Activated CD4-positive, alpha-beta T cell treated with anti-CD3 and anti-CD28 coated beads, Interleukin-2, Interleukin-6, amounts not matched to agents 100 ng/mL and 50 ng/mL, durations not matched to agents 16 hours and 8 hours (primary cell): ENCODE measurements at regions not wholly inside any gene's neighbourhood (a gene's known extent, or its start where the extent isn't known, plus 50 kb on each side); places are given as distances from the start of the nearest gene placed in this dataset.
"Not testable (repeated sequence)": the region's sequence is repeated elsewhere in the genome, so short reads cannot be mapped to it uniquely, and the experiment has no call there.

ENCODE experiments used
- DNase-seq: peaks from one replicate; pipeline ENCODE4 v3.0.0-alpha.2; 2020

- no peak for DNase-seq
Measured at GRCh38 chr7:89934101-89934500, 220.2 kb upstream of the STEAP1 start.

- no peak for DNase-seq
Measured at GRCh38 chr7:89943525-89944050, 210.7 kb upstream of the STEAP1 start.

DNA sequence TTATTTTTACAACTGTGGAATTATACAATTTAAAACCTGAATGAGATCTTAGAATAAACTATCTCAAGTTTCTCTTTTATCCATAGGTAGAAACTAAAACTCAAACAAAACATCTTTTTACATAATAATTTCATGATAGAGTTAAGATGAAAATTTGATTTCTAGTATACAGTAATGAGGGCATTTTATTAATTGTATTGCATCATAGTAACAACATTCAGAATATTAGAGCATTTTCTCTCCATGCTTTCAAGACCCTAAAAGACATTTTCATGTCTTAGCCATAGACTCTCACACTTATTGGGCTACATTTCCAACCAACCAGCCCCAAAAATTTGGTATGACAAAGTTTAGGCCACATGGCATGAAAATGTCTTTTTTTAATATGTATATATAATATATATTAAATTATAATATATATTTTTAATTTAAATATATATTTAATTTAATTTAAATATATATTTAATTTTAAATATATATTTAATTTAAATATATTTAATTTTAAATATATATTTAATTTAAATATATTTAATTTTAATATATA is 195.7 kb upstream of the STEAP1 start:
- no peak for DNase-seq

- no peak for DNase-seq
Measured at GRCh38 chr7:89966067-89966664, 188.1 kb upstream of the STEAP1 start.

- DNase-seq: no peak
Measured at GRCh38 chr7:89975577-89975976, 178.7 kb upstream of the STEAP1 start.

GRCh38 chr7:89987665-89988064 is 166.6 kb upstream of the STEAP1 start:
- DNase-seq: no peak

GRCh38 chr7:89988074-89988473 is 166.2 kb upstream of the STEAP1 start:
- no peak for DNase-seq

DNA sequence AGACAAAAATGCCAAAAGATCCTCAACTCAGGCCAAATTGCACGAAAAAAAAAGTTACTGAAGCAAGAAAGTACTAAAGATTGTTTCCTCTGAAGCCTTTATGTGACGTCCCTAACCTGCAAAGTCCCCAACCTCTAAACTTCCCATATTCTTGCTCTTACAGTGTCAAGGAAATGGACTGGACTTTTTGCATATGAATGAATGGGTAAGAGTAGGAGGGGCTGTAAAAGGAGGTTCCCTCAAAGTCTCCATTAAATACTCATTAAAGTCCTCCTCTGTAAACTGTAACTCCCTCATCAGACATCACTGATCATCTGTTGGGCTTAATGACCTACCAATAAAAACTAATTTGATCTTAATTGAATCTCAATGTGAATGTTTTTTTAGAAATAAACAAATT is 164.8 kb upstream of the STEAP1 start:
- no peak for DNase-seq

DNA sequence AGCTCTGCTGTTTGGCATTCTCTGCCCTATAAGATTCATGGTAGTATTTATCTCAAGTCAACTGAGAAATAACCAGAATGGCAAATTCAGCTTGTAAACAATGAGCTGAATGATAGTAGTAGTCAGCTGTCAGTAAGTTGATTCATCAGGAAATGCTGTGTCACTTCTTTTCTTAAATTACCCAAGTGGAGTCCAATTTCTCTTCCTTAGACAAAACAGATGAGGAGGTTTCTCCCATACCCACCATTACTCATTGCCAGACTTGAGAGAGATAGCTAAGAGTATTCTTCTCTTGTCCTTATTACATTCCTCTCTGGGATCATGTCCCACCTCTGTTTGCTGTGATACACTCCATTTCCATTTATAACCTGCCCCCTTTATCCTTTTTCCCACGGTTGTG is 159.8 kb upstream of the STEAP1 start:
- no peak for DNase-seq

DNA sequence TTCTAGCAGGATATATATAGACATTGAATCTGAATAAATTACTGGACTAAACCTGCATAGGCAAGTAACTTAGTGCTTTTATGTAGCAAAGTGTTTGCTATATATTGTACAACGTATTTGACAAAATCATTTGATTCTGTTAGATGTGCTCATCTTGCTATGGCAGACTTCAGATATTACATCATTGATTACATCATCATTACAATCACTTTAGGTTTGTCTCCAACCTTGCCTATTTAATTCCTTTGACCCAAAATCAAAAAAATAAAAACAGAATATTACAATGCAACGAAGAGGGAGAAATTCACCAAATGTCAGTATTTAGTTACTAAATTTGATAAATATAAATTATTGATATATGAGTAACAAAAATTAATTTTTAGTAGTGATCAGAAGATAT is 155.7 kb upstream of the STEAP1 start:
- no peak for DNase-seq

DNA sequence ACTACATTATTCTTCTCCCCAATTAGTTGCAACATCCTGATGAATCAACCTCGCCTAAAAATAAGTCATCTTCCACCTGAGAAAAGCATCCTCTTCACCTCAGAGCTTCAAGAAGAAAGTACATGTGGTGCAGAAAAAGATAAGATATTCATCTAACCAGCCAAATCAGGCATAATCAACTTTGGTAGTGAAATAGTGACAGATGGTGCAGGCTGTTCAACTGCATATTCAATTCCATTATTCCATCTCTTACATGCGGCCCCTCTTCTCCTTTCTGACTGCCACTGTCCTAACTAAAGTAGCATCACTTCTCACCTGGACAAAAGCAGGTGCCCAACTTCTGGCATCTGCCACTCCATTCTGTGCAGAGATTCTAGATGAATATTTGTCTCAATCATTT is 148.4 kb upstream of the STEAP1 start:
- no peak for DNase-seq

- DNase-seq: no peak
Measured at GRCh38 chr7:90007001-90007654, 147.1 kb upstream of the STEAP1 start.

DNA sequence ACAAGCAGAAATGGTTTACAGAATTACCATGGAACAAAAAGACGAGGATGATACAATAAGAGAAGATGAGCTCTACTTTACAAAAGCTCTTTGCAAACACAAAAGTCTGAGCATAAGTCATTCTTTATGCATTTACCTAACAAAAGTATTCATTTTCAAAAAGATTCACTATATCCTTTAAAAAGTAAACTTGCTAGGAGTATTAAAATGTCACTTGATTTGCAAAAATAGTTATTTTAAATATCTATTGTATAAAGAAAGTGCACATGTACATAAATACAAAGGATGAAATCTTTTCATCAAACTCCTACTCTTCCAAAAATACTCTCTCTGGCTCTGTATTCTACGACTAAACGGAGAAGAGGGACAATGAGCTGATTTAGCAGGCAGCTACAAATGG is 146.4 kb upstream of the STEAP1 start:
- no peak for DNase-seq

DNA sequence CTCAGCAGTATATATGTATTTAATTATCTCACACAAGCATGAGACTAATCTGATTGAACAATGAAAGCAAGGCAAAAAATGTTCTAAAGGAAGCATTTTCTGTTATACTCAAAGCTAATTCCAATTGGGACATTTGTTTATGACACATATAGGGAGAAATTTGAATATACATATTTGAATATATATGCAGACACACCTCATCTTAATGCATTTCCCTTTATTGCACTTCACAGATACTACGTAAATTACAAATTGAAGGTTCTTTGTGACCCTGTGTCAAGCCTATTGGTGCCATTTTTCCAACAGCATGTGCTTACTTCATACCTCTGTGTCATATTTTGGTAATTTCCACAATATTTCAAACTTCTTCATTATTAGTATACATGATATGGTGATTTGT is 132.1 kb upstream of the STEAP1 start:
- DNase-seq: no peak

DNA sequence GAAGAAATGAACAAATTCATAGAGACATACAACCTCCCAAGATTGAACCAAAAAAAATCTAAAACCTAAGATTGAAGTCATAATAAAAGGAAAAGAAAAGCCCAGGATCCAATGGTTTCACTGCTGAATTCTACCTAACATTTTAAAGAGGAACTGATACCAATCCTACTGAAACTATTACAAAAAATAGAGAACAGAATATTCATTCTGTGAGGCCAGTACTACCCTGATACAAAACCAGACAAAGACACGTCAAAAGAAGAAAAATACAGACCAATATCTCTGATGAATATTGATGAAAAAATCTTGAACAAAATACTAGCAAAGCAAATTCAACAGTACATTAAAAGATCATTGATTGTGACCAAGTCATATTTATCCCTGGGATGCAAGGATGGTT is 128.5 kb upstream of the STEAP1 start:
- DNase-seq: no peak

DNA sequence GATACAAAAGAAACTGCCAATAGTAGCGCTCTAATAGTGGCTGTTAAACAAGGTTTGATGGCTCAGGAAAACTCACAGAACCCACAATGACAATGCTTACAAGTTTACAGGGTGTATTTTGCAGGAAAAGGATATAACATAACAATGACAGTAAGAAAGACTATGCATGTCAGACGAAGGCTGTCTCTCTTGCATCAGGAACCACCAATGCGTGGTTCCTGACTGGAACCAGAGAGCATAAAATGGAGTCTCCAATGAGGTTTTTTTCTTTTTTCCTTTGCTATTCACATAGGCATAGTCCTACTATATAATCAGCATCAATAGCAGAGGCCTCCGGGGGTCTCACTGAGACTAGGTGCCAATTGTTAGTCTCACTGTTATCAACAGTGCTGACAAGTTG is 120.4 kb upstream of the STEAP1 start:
- DNase-seq: no peak

- DNase-seq: no peak
Measured at GRCh38 chr7:90053094-90053493, 101.2 kb upstream of the STEAP1 start.

DNA sequence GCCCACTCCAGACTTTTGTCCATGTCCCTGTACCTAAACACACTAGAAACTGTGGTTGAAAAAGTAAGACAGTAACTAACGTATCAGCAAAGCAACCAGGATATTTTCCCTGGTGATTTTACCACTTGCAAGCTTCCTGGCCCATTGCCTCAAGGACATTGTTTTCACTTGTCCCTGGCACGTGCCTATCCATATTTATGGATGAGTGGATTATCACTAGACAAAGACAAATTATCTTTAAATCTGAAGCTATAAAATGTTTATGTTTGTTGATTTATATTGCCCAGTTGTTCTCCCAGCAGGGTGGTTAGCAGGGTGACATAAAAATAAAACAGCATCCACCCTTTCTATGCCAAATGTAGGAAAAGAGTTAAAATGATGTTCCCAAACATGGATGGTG is 93.2 kb upstream of the STEAP1 start:
- no peak for DNase-seq

DNA sequence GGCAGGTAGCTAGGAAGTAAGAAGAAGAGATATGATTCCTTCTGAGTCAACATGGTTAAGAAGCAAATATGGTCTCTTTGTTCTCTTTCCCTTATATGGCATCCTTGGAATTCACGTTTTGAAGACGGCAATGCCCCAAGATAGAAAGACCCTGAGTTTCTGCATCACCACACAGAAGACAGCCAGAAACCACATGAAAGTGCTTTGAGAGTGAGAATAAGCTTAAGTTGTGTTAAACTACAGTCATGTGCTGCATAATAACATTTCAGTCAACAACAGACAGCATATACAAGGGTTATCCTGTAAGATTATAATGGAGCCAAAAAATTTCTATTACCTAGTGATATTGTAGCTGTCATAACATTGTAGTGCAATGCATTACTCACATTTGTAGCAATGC is 89.9 kb upstream of the STEAP1 start:
- DNase-seq: no peak

- DNase-seq: no peak
Measured at GRCh38 chr7:90067171-90067570, 87.1 kb upstream of the STEAP1 start.

- DNase-seq: not testable (repeated sequence)
Measured at GRCh38 chr7:90070238-90070637, 84.0 kb upstream of the STEAP1 start.

- DNase-seq: no peak
Measured at GRCh38 chr7:90078921-90079320, 75.3 kb upstream of the STEAP1 start.

DNA sequence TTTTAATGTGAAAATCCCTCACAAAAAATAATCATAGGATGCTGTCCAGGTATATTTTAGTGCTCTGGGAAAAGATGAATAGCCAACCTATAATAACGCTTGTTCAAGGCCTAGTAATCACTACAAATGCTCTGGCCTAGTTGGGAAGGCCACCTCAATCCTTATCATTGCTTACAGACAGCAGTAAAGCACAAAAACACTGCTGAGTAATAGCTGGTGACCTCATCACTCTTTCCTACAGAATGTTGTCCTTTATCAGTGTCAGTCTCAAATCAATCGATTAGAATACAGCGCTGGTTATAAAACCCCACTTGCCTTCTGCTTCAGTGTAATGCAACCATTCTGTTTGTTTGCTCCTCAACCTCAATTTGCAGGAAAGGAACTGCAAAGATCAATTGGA is 72.6 kb upstream of the STEAP1 start:
- DNase-seq: no peak

DNA sequence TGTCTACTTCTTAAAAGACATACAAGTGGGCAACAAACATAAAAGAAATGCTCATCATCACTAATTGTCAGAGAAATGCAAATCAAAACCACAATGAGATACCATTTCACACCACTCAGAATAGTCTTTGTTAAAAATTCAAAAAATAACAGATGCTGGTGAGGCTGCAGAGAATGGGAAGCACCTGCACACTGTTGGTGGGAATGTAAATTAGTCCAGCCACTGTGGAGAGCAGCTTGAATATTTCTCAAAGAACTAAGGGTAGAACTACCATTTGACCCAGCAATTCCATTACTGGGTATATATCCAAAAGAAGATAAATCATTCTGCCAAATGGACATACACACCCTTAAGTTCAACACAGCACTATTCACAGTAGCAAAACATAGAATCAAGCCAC is 61.8 kb upstream of the STEAP1 start:
- no peak for DNase-seq

- DNase-seq: no peak
Measured at GRCh38 chr7:90094030-90094429, 60.2 kb upstream of the STEAP1 start.
